Ishikawa (cell line): ENCODE measurements at regions not wholly inside any gene's neighbourhood (a gene's known extent, or its start where the extent isn't known, plus 50 kb on each side); places are given as distances from the start of the nearest gene placed in this dataset.

Experiments
- CEBPB ChIP-seq: IDR thresholded peaks from 2 replicates; pipeline ENCODE4 v1.6.1; 2012
- EGR1 ChIP-seq: IDR thresholded peaks from 2 replicates; pipeline ENCODE4 v1.6.1; 2012
- EP300 ChIP-seq: IDR thresholded peaks from 2 replicates; pipeline ENCODE4 v1.6.1; 2012; ENCODE audit warnings: borderline replicate concordance
- NFIC ChIP-seq: IDR thresholded peaks from 2 replicates; pipeline ENCODE4 v1.6.1; 2012
- RAD21 ChIP-seq: IDR thresholded peaks from 2 replicates; pipeline ENCODE4 v1.6.1; 2012; ENCODE audit warnings: low read depth
- REST ChIP-seq: IDR thresholded peaks from 2 replicates; pipeline ENCODE4 v1.6.1; 2012; ENCODE audit warnings: low read depth, mild to moderate bottlenecking

- TF ChIP-seq REST (no peak), NFIC (no peak), EP300 (no peak), CEBPB (no peak), EGR1 (no peak), RAD21 (no peak)
Measured at GRCh38 chr4:62470421-62470983, 1270.4 kb downstream of the ADGRL3 start.
